Thyroid gland (tissue), 4 donors: ENCODE measurements at regions not wholly inside any gene's neighbourhood (a gene's known extent, or its start where the extent isn't known, plus 50 kb on each side); places are given as distances from the start of the nearest gene placed in this dataset.
"Not testable (repeated sequence)": the region's sequence is repeated elsewhere in the genome, so short reads cannot be mapped to it uniquely, and the experiment has no call there.

ENCODE experiments used
- DNase-seq, 2 donors: peaks; one replicate each; pipeline ENCODE4 v3.0.0-alpha.2; 2019
- H3K27ac ChIP-seq, 3 donors: fragments of 200-600 bp; sonication (generic); 1 replicate in 2 of 3; 2 replicates in 1 of 3; pipeline ENCODE4 v1.5.1; 2016 to 2019; ENCODE audit warnings: mild to moderate bottlenecking in 1 of 3, moderate library complexity in 1 of 3
- H3K27me3 ChIP-seq: fragments of 200-600 bp; sonication (generic); one replicate; pipeline ENCODE4 v1.5.1; 2019
- H3K36me3 ChIP-seq, 2 donors: fragments of 200-600 bp; sonication (generic); one replicate each; pipeline ENCODE4 v1.5.1; 2016 to 2019
- H3K4me1 ChIP-seq, 2 donors: fragments of 200-600 bp; sonication (generic); one replicate each; pipeline ENCODE4 v1.5.1; 2017 to 2019
- H3K4me3 ChIP-seq, 3 donors: fragments of 200-600 bp; sonication (generic); replicated peaks in 1 of 3; 1 replicate in 2 of 3; 2 replicates in 1 of 3; pipeline ENCODE4 v1.5.1; 2016; ENCODE audit warnings: mild to moderate bottlenecking in 1 of 3
- H3K9me3 ChIP-seq: fragments of 200-600 bp; sonication (generic); one replicate; pipeline ENCODE4 v1.5.1; 2017
- CTCF ChIP-seq, 6 experiments: fragments of 200-600 bp in 3 of 6; fragments of 450-650 bp in 3 of 6; sonication (generic) in 3 of 6; IDR thresholded peaks; one replicate each; pipeline ENCODE4 v1.5.1; 2016 to 2019; ENCODE audit warnings: antibody characterized with exemption in 6 of 6, mild to moderate bottlenecking in 2 of 6, inconsistent platforms in 1 of 6, moderate library complexity in 1 of 6
- POLR2A ChIP-seq, 2 donors: fragments of 450-650 bp; IDR thresholded peaks; one replicate each; pipeline ENCODE4 v1.6.1; 2017; ENCODE audit warnings: antibody characterized with exemption in 2 of 2, mild to moderate bottlenecking in 2 of 2, moderate library complexity in 1 of 2
- WGBS, 2 donors: methylation state at CpG; one replicate each; pipeline ENCODE4 v1.1.5; 2017; 5-methylcytosine and 5-hydroxymethylcytosine counted together
- intact Hi-C: fragments of 100-400 bp; cut with DNase I; formaldehyde crosslinking; loops from one replicate; pipeline ENCODE4 v1.15.1; 2023

GRCh38 chrX:114272096-114272686 lies 311.7 kb upstream of the HTR2C start:
- Histone ChIP-seq H3K36me3 (no peaks in the 10 kb centered on the region), H3K4me3 (no peak overlapping the region), H3K4me1 (no peaks in the 10 kb centered on the region), H3K9me3 (no peaks in the 10 kb centered on the region), H3K27ac (no peak overlapping the region), H3K27me3 (no peaks in the 10 kb centered on the region)
- no peak for DNase-seq
- 83 to 87% methylated on average over 2 of the region's 2 CpGs for WGBS, 2 donors
- intact Hi-C loops, result no loop called here
- TF ChIP-seq CTCF (IDR thresholded peaks at IDR 0.05) (no peak), POLR2A (IDR thresholded peaks at IDR 0.05) (no peak)

GRCh38 chrX:114270371-114270770 lies 313.5 kb upstream of the HTR2C start:
- H3K4me1 ChIP-seq, H3K4me3 ChIP-seq, H3K27me3 ChIP-seq, H3K36me3 ChIP-seq, H3K9me3 ChIP-seq, intact Hi-C loops, H3K27ac ChIP-seq, DNase-seq: not testable (repeated sequence)
- 100% methylated on average over 14 of the region's 21 CpGs; no CpG with 5 or more reads in 1 of the 2 donors for WGBS, 2 donors

- no peaks in the 10 kb centered on the region for H3K27me3 ChIP-seq
- H3K9me3 ChIP-seq, result no peaks in the 10 kb centered on the region
- no peaks in the 10 kb centered on the region for H3K36me3 ChIP-seq
- DNase-seq, result no peak
- H3K4me1 ChIP-seq, result no peaks in the 10 kb centered on the region
- H3K4me3 ChIP-seq, result no peak overlapping the region
- 74 to 95% methylated on average over 3 of the region's 3 CpGs for WGBS, 2 donors
- TF ChIP-seq CTCF (IDR thresholded peaks at IDR 0.05) (no peak), POLR2A (IDR thresholded peaks at IDR 0.05) (no peak)
- no peak overlapping the region for H3K27ac ChIP-seq
- intact Hi-C loops, result no loop called here
Measured at GRCh38 chrX:114268643-114269042, 315.2 kb upstream of the HTR2C start.

- H3K27ac ChIP-seq, result no peak overlapping the region
- no peak overlapping the region for H3K4me3 ChIP-seq
- no peaks in the 10 kb centered on the region for H3K9me3 ChIP-seq
- TF ChIP-seq POLR2A (IDR thresholded peaks at IDR 0.05) (no peak), CTCF (IDR thresholded peaks at IDR 0.05) (no peak)
- H3K36me3 ChIP-seq, result no peaks in the 10 kb centered on the region
- intact Hi-C loops, result no loop called here
- H3K27me3 ChIP-seq, result no peaks in the 10 kb centered on the region
- no peak for DNase-seq
- WGBS, 2 donors, result 53 to 57% methylated on average over 5 of the region's 5 CpGs
- H3K4me1 ChIP-seq, result no peaks in the 10 kb centered on the region
Measured at GRCh38 chrX:114267142-114267541, 316.7 kb upstream of the HTR2C start.

DNA sequence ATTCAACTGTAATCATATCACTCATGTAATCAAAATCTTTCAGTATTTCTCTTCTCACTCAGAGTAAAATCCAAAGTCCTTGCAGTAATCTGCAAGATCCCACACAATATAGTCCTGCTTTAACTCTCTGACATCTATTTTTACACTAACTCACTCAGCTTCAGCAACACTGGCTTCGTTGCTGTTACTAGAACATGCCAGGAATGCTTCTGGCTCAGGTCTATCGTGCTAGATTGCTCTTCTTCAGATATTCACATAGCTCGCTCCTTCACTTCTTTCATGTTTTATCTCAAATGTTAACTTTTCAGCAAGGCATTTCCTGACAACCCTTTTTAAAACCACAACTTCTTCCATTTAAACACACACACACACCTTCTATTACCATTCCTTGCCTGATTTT lies 331.7 kb upstream of the HTR2C start:
- 62 to 66% methylated on average over 3 of the region's 3 CpGs for WGBS, 2 donors
- intact Hi-C loops, result no loop called here
- H3K4me3 ChIP-seq, result no peak overlapping the region
- H3K9me3 ChIP-seq, result no peaks in the 10 kb centered on the region
- H3K4me1 ChIP-seq, result no peaks in the 10 kb centered on the region
- no peak overlapping the region for H3K27ac ChIP-seq
- no peaks in the 10 kb centered on the region for H3K27me3 ChIP-seq
- DNase-seq, result no peak
- H3K36me3 ChIP-seq, result no peaks in the 10 kb centered on the region
- no peak for TF ChIP-seq CTCF (IDR thresholded peaks at IDR 0.05)

GRCh38 chrX:114251575-114251974 lies 332.3 kb upstream of the HTR2C start:
- Histone ChIP-seq H3K4me3 (no peak overlapping the region), H3K9me3 (no peaks in the 10 kb centered on the region), H3K36me3 (no peaks in the 10 kb centered on the region), H3K27ac (no peak overlapping the region), H3K27me3 (no peaks in the 10 kb centered on the region), H3K4me1 (no peaks in the 10 kb centered on the region)
- TF ChIP-seq POLR2A (IDR thresholded peaks at IDR 0.05), result no peak
- TF ChIP-seq CTCF (IDR thresholded peaks at IDR 0.05), result no peak
- no peak for DNase-seq
- intact Hi-C loops, result no loop called here
- 96 to 100% methylated on average over 1 of the region's 1 CpG for WGBS, 2 donors
